ENCODE measurements at regions not wholly inside any gene's neighbourhood (a gene's known extent, or its start where the extent isn't known, plus 50 kb on each side); places are given as distances from the start of the nearest gene placed in this dataset.
"Not testable (repeated sequence)": the region's sequence is repeated elsewhere in the genome, so short reads cannot be mapped to it uniquely, and the experiment has no call there.

- Histone ChIP-seq H3K4me1 (ENCODE audit: control insufficient read depth, insufficient read depth, low read length, poor library complexity, severe bottlenecking) (no peaks in the 10 kb centered on the region), H3K27ac (ENCODE audit: low read depth, low read length, severe bottlenecking) (no peak overlapping the region), H3K4me3 (ENCODE audit: extremely low read depth, insufficient read depth, low read length, poor library complexity, severe bottlenecking) (no peak overlapping the region), H3K36me3 (ENCODE audit: control insufficient read depth, insufficient read depth, low read length) (no peaks in the 10 kb centered on the region), H3K9me3 (ENCODE audit: control insufficient read depth, low read length) (peaks cover 52% of the 10 kb centered on the region)
- 40 to 70% methylated on average over 1 to 2 of the region's 3 CpGs for WGBS, 2 experiments (ENCODE audit: insufficient coverage in 2 of 2)
These were observed 1136.7 kb downstream of the TMEM121 start for GRCh38 chr14:106662936-106663550.

GRCh38 chr14:106663805-106664410, 1137.5 kb downstream of the TMEM121 start:
- H3K27ac ChIP-seq (ENCODE audit: low read depth, low read length, severe bottlenecking); H3K4me3 ChIP-seq (ENCODE audit: extremely low read depth, insufficient read depth, low read length, poor library complexity, severe bottlenecking); H3K36me3 ChIP-seq (ENCODE audit: control insufficient read depth, insufficient read depth, low read length); H3K4me1 ChIP-seq (ENCODE audit: control insufficient read depth, insufficient read depth, low read length, poor library complexity, severe bottlenecking): not testable (repeated sequence)
- 40 to 72% methylated on average over 4 of the region's 19 CpGs for WGBS, 2 experiments (ENCODE audit: insufficient coverage in 2 of 2)
- H3K9me3 ChIP-seq (ENCODE audit: control insufficient read depth, low read length) = peaks cover 57% of the 10 kb centered on the region

GRCh38 chr14:106665814-106666213, 1139.4 kb downstream of the TMEM121 start:
- Histone ChIP-seq H3K4me1 (ENCODE audit: control insufficient read depth, insufficient read depth, low read length, poor library complexity, severe bottlenecking) (no peaks in the 10 kb centered on the region), H3K9me3 (ENCODE audit: control insufficient read depth, low read length) (peaks cover 58% of the 10 kb centered on the region), H3K4me3 (ENCODE audit: extremely low read depth, insufficient read depth, low read length, poor library complexity, severe bottlenecking) (no peak overlapping the region), H3K36me3 (ENCODE audit: control insufficient read depth, insufficient read depth, low read length) (no peaks in the 10 kb centered on the region), H3K27ac (ENCODE audit: low read depth, low read length, severe bottlenecking) (no peak overlapping the region)
- 74 to 86% methylated on average over 9 to 14 of the region's 15 CpGs for WGBS, 2 experiments (ENCODE audit: insufficient coverage in 2 of 2)

GRCh38 chr14:106666341-106666740, 1140.0 kb downstream of the TMEM121 start:
- Histone ChIP-seq H3K9me3 (ENCODE audit: control insufficient read depth, low read length) (peaks cover 60% of the 10 kb centered on the region), H3K4me1 (ENCODE audit: control insufficient read depth, insufficient read depth, low read length, poor library complexity, severe bottlenecking) (no peaks in the 10 kb centered on the region), H3K36me3 (ENCODE audit: control insufficient read depth, insufficient read depth, low read length) (no peaks in the 10 kb centered on the region), H3K27ac (ENCODE audit: low read depth, low read length, severe bottlenecking) (no peak overlapping the region), H3K4me3 (ENCODE audit: extremely low read depth, insufficient read depth, low read length, poor library complexity, severe bottlenecking) (no peak overlapping the region)
- WGBS, 2 experiments (ENCODE audit: insufficient coverage in 2 of 2) = 81 to 87% methylated on average over 3 of the region's 4 CpGs

GRCh38 chr14:106670011-106670410, 1143.6 kb downstream of the TMEM121 start:
- Histone ChIP-seq H3K27ac (ENCODE audit: low read depth, low read length, severe bottlenecking) (no peak overlapping the region), H3K4me3 (ENCODE audit: extremely low read depth, insufficient read depth, low read length, poor library complexity, severe bottlenecking) (no peak overlapping the region), H3K4me1 (ENCODE audit: control insufficient read depth, insufficient read depth, low read length, poor library complexity, severe bottlenecking) (no peaks in the 10 kb centered on the region), H3K36me3 (ENCODE audit: control insufficient read depth, insufficient read depth, low read length) (no peaks in the 10 kb centered on the region), H3K9me3 (ENCODE audit: control insufficient read depth, low read length) (peaks cover 55% of the 10 kb centered on the region)
- 73 to 84% methylated on average over 2 to 3 of the region's 4 CpGs for WGBS, 2 experiments (ENCODE audit: insufficient coverage in 2 of 2)

GRCh38 chr14:106674093-106674492, 1147.7 kb downstream of the TMEM121 start:
- 17 to 57% methylated on average over 1 to 2 of the region's 2 CpGs for WGBS, 2 experiments (ENCODE audit: insufficient coverage in 2 of 2)
- not testable (repeated sequence) for H3K36me3 ChIP-seq (ENCODE audit: control insufficient read depth, insufficient read depth, low read length); H3K27ac ChIP-seq (ENCODE audit: low read depth, low read length, severe bottlenecking); H3K4me3 ChIP-seq (ENCODE audit: extremely low read depth, insufficient read depth, low read length, poor library complexity, severe bottlenecking); H3K4me1 ChIP-seq (ENCODE audit: control insufficient read depth, insufficient read depth, low read length, poor library complexity, severe bottlenecking)
- H3K9me3 ChIP-seq (ENCODE audit: control insufficient read depth, low read length) = peaks cover 28% of the 10 kb centered on the region

GRCh38 chr14:106674509-106675125, 1148.2 kb downstream of the TMEM121 start:
- 73 to 86% methylated on average over 3 of the region's 13 CpGs for WGBS, 2 experiments (ENCODE audit: insufficient coverage in 2 of 2)
- not testable (repeated sequence) for H3K36me3 ChIP-seq (ENCODE audit: control insufficient read depth, insufficient read depth, low read length); H3K27ac ChIP-seq (ENCODE audit: low read depth, low read length, severe bottlenecking); H3K4me3 ChIP-seq (ENCODE audit: extremely low read depth, insufficient read depth, low read length, poor library complexity, severe bottlenecking); H3K4me1 ChIP-seq (ENCODE audit: control insufficient read depth, insufficient read depth, low read length, poor library complexity, severe bottlenecking)
- peaks cover 30% of the 10 kb centered on the region for H3K9me3 ChIP-seq (ENCODE audit: control insufficient read depth, low read length)

- H3K4me3 ChIP-seq (ENCODE audit: extremely low read depth, insufficient read depth, low read length, poor library complexity, severe bottlenecking); H3K27ac ChIP-seq (ENCODE audit: low read depth, low read length, severe bottlenecking); H3K4me1 ChIP-seq (ENCODE audit: control insufficient read depth, insufficient read depth, low read length, poor library complexity, severe bottlenecking); H3K36me3 ChIP-seq (ENCODE audit: control insufficient read depth, insufficient read depth, low read length): not testable (repeated sequence)
- WGBS, 2 experiments (ENCODE audit: insufficient coverage in 2 of 2) = 53% methylated on average over 3 of the region's 3 CpGs; no CpG with 5 or more reads in 1 of the 2 experiments
- peaks cover 32% of the 10 kb centered on the region for H3K9me3 ChIP-seq (ENCODE audit: control insufficient read depth, low read length)
These were observed 1149.3 kb downstream of the TMEM121 start for GRCh38 chr14:106675716-106676115.

GRCh38 chr14:106679776-106680175, 1153.4 kb downstream of the TMEM121 start:
- no peak overlapping the region for H3K27ac ChIP-seq (ENCODE audit: low read depth, low read length, severe bottlenecking)
- no peaks in the 10 kb centered on the region for H3K4me1 ChIP-seq (ENCODE audit: control insufficient read depth, insufficient read depth, low read length, poor library complexity, severe bottlenecking)
- H3K9me3 ChIP-seq (ENCODE audit: control insufficient read depth, low read length) = peaks cover 50% of the 10 kb centered on the region
- no peaks in the 10 kb centered on the region for H3K36me3 ChIP-seq (ENCODE audit: control insufficient read depth, insufficient read depth, low read length)
- 60 to 77% methylated on average over 1 to 3 of the region's 5 CpGs for WGBS, 2 experiments (ENCODE audit: insufficient coverage in 2 of 2)
- no peak overlapping the region for H3K4me3 ChIP-seq (ENCODE audit: extremely low read depth, insufficient read depth, low read length, poor library complexity, severe bottlenecking)

- Histone ChIP-seq H3K36me3 (ENCODE audit: control insufficient read depth, insufficient read depth, low read length) (no peaks in the 10 kb centered on the region), H3K4me3 (ENCODE audit: extremely low read depth, insufficient read depth, low read length, poor library complexity, severe bottlenecking) (no peak overlapping the region)
- 92% methylated on average over 4 of the region's 8 CpGs; no CpG with 5 or more reads in 1 of the 2 experiments for WGBS, 2 experiments (ENCODE audit: insufficient coverage in 2 of 2)
These were observed 1154.8 kb downstream of the TMEM121 start for GRCh38 chr14:106681161-106681560.

GRCh38 chr14:106681568-106681967, 1155.2 kb downstream of the TMEM121 start:
- no peaks in the 10 kb centered on the region for H3K4me1 ChIP-seq (ENCODE audit: control insufficient read depth, insufficient read depth, low read length, poor library complexity, severe bottlenecking)
- H3K9me3 ChIP-seq (ENCODE audit: control insufficient read depth, low read length) = peaks cover 68% of the 10 kb centered on the region
- WGBS, 2 experiments (ENCODE audit: insufficient coverage in 2 of 2) = 38 to 45% methylated on average over 2 of the region's 2 CpGs
- H3K36me3 ChIP-seq (ENCODE audit: control insufficient read depth, insufficient read depth, low read length) = no peaks in the 10 kb centered on the region
- H3K27ac ChIP-seq (ENCODE audit: low read depth, low read length, severe bottlenecking) = no peak overlapping the region
- no peak overlapping the region for H3K4me3 ChIP-seq (ENCODE audit: extremely low read depth, insufficient read depth, low read length, poor library complexity, severe bottlenecking)

More at GRCh38 chr14:106681161-106681560, 1154.8 kb downstream of the TMEM121 start:
- peaks cover 64% of the 10 kb centered on the region for H3K9me3 ChIP-seq (ENCODE audit: control insufficient read depth, low read length)
- H3K27ac ChIP-seq (ENCODE audit: low read depth, low read length, severe bottlenecking) = no peak overlapping the region
- H3K4me1 ChIP-seq (ENCODE audit: control insufficient read depth, insufficient read depth, low read length, poor library complexity, severe bottlenecking) = no peaks in the 10 kb centered on the region
